Tibial artery (tissue), 4 donors: ENCODE measurements at regions not wholly inside any gene's neighbourhood (a gene's known extent, or its start where the extent isn't known, plus 50 kb on each side); places are given as distances from the start of the nearest gene placed in this dataset.

Source experiments
- DNase-seq, 2 donors: peaks; one replicate each; pipeline ENCODE4 v3.0.0-alpha.2; 2019
- H3K27ac ChIP-seq, 2 donors: fragments of 200-600 bp; sonication (generic) in 1 of 2; 1 replicate in 1 of 2; 2 replicates in 1 of 2; pipeline ENCODE4 v1.5.1; 2018 to 2019; ENCODE audit warnings: mild to moderate bottlenecking in 1 of 2
- H3K27me3 ChIP-seq, 2 donors: fragments of 200-600 bp; sonication (generic) in 1 of 2; one replicate each; pipeline versions ENCODE4 v1.5.1 to v1.6.0; 2016 to 2019
- H3K36me3 ChIP-seq, 3 donors: fragments of 200-600 bp; sonication (generic) in 2 of 3; one replicate each; pipeline ENCODE4 v1.5.1; 2016 to 2019; ENCODE audit warnings: mild to moderate bottlenecking in 2 of 3
- H3K4me1 ChIP-seq, 4 donors: fragments of 200-600 bp; sonication (generic) in 2 of 4; 1 replicate in 3 of 4; 2 replicates in 1 of 4; pipeline ENCODE4 v1.5.1; 2016 to 2019
- H3K4me3 ChIP-seq, 2 donors: fragments of 200-600 bp; sonication (generic) in 1 of 2; 1 replicate in 1 of 2; 2 replicates in 1 of 2; pipeline ENCODE4 v1.5.1; 2018 to 2019; ENCODE audit warnings: mild to moderate bottlenecking in 2 of 2
- H3K9me3 ChIP-seq, 3 donors: fragments of 200-600 bp; sonication (generic) in 1 of 3; one replicate each; pipeline ENCODE4 v1.5.1; 2016 to 2019
- intact Hi-C: fragments of 100-400 bp; cut with DNase I; formaldehyde crosslinking; loops from one replicate; pipeline ENCODE4 v1.15.0; 2023; ENCODE audit warnings: low total_unique reads
- TF ChIP-seq, protein P1 (sequence below), 2 experiments: fragments of 200-600 bp in 1 of 2; fragments of 450-650 bp in 1 of 2; IDR thresholded peaks; one replicate each; pipeline ENCODE4 v1.5.1; 2017 to 2019; ENCODE audit warnings: antibody characterized with exemption in 2 of 2, mild to moderate bottlenecking in 1 of 2, moderate library complexity in 1 of 2

DNA sequence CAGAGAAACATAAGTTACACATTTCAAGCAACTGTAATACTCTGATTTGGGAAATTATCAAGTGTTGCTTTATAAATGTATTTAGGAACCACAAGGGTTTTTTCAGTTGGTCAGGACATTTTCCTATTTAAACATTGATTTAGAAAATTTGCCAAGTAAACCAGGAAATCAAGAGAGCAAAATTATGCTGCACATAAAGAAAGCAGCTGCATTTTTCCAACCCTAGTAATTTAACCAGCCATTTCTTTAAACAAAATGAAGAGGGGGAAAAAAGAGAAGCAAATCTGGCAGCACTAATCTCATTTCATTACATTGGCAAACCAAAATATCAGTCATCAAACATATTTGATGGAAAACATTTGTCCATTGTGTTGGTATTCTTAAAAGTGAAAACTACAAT, 271.4 kb downstream of the TLE1 start:
- TF ChIP-seq, protein P1, sequence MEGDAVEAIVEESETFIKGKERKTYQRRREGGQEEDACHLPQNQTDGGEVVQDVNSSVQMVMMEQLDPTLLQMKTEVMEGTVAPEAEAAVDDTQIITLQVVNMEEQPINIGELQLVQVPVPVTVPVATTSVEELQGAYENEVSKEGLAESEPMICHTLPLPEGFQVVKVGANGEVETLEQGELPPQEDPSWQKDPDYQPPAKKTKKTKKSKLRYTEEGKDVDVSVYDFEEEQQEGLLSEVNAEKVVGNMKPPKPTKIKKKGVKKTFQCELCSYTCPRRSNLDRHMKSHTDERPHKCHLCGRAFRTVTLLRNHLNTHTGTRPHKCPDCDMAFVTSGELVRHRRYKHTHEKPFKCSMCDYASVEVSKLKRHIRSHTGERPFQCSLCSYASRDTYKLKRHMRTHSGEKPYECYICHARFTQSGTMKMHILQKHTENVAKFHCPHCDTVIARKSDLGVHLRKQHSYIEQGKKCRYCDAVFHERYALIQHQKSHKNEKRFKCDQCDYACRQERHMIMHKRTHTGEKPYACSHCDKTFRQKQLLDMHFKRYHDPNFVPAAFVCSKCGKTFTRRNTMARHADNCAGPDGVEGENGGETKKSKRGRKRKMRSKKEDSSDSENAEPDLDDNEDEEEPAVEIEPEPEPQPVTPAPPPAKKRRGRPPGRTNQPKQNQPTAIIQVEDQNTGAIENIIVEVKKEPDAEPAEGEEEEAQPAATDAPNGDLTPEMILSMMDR (IDR thresholded peaks at IDR 0.05) = no peak
- no peaks in the 10 kb centered on the region for H3K9me3 ChIP-seq
- intact Hi-C loops = no loop called here
- DNase-seq = no peak
- H3K27me3 ChIP-seq = no peaks in the 10 kb centered on the region
- peaks cover 0 to 18% (median 10%) of the 10 kb centered on the region in 4 donors for H3K4me1 ChIP-seq
- no peaks in the 10 kb centered on the region for H3K36me3 ChIP-seq
- no peak overlapping the region for H3K4me3 ChIP-seq
- no peak overlapping the region for H3K27ac ChIP-seq

DNA sequence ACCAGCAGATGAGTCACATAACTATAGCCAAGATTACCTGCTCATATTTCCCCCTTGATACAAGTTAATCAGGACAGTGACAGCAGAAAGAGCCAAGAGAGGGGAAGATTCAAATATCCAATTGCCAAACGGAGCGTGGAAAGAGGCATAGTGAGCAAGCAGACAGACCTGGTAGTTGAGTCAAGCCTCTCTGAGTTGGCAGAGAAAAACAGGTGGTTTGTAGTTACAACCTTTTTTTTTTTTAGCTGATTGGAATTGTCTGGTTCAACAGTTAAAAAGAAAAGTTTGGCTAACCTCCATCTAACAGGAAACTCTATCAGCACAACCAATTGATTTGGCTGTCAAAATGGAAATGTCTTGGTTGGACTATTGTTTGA, 272.1 kb downstream of the TLE1 start:
- Histone ChIP-seq H3K4me1 (peaks cover 0 to 18% (median 10%) of the 10 kb centered on the region in 4 donors), H3K36me3 (no peaks in the 10 kb centered on the region), H3K4me3 (no peak overlapping the region), H3K27ac (no peak overlapping the region), H3K9me3 (no peaks in the 10 kb centered on the region), H3K27me3 (no peaks in the 10 kb centered on the region)
- intact Hi-C loops = no loop called here
- TF ChIP-seq, protein P1 (IDR thresholded peaks at IDR 0.05) = no peak
- DNase-seq = no peak

DNA sequence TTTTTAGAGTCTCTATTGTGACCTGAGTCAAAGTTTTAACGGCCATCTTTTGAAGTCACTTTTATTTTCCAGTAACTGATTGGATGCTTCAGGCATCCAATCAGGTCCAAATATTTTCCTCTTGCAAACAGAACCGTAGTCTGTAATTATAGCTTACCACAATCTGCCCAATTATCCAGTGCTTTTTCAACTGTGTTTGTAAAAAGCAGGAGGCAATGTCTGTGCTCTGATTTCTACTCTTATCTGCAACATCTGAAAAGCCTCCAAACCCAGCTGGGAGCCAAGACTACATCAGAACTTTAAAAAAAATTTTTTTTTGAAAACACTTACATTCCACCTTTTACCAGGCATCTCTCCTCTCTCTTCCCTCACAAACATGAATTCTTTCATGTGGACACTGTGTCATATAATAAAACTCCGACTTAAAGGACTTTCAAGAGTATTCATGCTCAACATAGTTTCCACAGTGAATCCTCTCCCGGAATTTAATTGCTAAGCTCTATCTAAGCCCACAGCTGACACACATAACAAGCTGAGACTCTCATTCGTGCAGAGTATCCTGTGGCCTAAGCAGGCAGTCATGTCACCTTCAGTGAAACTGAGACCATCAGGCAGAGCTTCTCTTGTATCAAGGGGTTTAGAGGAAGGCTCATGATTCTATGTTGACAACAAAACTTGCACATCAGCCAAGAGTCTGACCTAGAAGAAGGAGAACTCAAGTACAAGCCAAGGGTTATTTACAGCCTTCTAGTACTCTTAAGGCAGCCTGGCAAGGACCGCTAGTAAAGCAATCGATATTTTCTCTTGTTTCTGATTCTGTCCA, 272.7 kb downstream of the TLE1 start:
- H3K4me3 ChIP-seq = no peak overlapping the region
- no peaks in the 10 kb centered on the region for H3K27me3 ChIP-seq
- H3K9me3 ChIP-seq = no peaks in the 10 kb centered on the region
- H3K4me1 ChIP-seq = peaks cover 0 to 18% (median 10%) of the 10 kb centered on the region in 4 donors
- TF ChIP-seq, protein P1 (IDR thresholded peaks at IDR 0.05) = no peak
- intact Hi-C loops = no loop called here
- DNase-seq = no peak
- no peak overlapping the region for H3K27ac ChIP-seq
- H3K36me3 ChIP-seq = no peaks in the 10 kb centered on the region

DNA sequence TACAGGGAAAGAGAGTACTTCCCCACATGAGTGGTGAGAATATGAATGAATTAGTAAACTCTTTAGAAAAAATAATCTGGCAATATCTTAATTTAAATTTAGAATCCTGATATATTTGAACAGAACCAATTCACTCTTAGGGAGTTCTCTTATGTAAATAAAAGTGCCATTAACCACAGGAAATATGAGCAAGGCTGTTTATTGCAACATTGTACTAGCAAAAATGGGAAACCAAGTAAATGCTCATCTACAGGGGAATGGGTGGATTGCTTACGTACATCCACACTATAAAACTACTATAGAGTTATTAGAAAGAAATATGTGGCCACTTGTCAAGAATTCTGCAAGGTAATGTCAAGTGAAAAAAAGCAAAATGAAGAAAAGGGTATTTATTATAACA, 274.5 kb downstream of the TLE1 start:
- Histone ChIP-seq H3K4me3 (no peak overlapping the region), H3K4me1 (peaks cover 0 to 18% (median 10%) of the 10 kb centered on the region in 4 donors), H3K27ac (no peak overlapping the region), H3K36me3 (no peaks in the 10 kb centered on the region), H3K9me3 (no peaks in the 10 kb centered on the region), H3K27me3 (no peaks in the 10 kb centered on the region)
- intact Hi-C loops = no loop called here
- DNase-seq = no peak
- TF ChIP-seq, protein P1 (IDR thresholded peaks at IDR 0.05) = no peak

DNA sequence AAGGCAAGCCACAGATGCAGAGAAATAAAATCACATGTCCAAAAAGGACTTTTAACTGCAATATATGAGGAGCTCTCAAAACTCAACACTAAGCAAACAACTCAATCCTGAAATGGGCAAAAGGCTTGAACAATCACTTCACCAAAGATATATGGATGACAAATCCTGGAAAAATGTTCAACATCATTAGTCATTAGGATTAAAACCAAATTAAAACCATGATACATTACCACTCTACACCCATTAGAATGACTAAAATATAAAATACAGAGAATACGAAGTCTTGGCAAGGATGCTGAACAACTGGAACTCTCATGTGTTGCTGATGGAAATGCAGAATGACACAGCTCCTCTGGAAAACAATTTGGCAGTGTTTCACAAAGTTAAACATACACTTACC, 277.4 kb downstream of the TLE1 start:
- no peaks in the 10 kb centered on the region for H3K9me3 ChIP-seq
- no peak overlapping the region for H3K4me3 ChIP-seq
- no peak overlapping the region for H3K27ac ChIP-seq
- intact Hi-C loops = no loop called here
- DNase-seq = no peak
- H3K36me3 ChIP-seq = no peaks in the 10 kb centered on the region
- H3K4me1 ChIP-seq = peaks cover 0 to 8% (median 5%) of the 10 kb centered on the region in 4 donors
- no peaks in the 10 kb centered on the region for H3K27me3 ChIP-seq
- TF ChIP-seq, protein P1 (IDR thresholded peaks at IDR 0.05) = no peak
